HG03108 (cell line): ENCODE measurements at regions not wholly inside any gene's neighbourhood (a gene's known extent, or its start where the extent isn't known, plus 50 kb on each side); places are given as distances from the start of the nearest gene placed in this dataset.
"Not testable (repeated sequence)": the region's sequence is repeated elsewhere in the genome, so short reads cannot be mapped to it uniquely, and the experiment has no call there.

ENCODE experiments used
- ATAC-seq: cut with Tn5 transposase; IDR thresholded peaks from one replicate; pipeline ENCODE4 v1.9.1; 2021; ENCODE audit warnings: moderate library complexity; ENCODE audit not compliant: unreplicated experiment

DNA sequence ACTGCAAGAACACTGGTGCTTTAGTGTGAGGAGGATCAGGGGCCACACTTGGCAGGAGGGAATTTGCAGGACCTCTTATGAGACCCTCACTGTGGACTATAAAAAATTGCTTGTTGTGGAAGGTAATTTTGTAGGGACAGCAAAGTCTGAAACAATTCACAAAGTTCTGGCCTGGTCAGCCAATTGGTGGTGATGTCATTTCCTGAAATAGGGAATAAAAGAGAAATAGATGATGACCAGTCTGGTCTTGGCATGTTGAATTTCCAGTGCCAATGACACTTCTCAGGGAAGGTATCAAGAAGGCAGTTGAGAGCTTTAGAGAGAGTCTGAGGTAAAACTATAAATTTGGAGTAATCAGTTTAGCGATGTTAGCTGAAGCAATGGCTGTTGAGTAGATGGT, 129.3 kb upstream of the LMNTD1 start:
- ATAC-seq = no peak

GRCh38 chr12:25684070-25684469, 131.0 kb upstream of the LMNTD1 start:
- no peak for ATAC-seq

DNA sequence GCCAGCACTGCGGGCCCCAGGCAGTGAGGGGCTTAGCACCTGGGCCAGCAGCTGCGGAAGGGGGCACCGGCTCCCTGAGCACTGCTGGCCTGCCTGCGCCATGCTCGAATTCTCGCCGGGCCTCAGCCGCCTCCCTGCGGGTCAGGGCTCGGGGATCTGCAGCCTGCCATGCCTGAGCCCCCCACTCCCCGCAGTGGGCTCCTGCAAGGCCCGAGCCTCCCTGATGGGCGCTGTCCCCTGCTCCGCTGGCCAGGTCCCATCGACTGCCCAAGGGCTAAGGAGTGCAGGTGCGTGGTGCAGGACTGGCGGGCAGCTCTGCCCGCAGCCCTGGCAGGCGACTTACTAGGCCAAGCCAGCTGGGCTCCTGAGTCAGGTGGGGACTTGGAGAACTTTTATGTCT, 133.3 kb upstream of the LMNTD1 start:
- ATAC-seq = no peak

DNA sequence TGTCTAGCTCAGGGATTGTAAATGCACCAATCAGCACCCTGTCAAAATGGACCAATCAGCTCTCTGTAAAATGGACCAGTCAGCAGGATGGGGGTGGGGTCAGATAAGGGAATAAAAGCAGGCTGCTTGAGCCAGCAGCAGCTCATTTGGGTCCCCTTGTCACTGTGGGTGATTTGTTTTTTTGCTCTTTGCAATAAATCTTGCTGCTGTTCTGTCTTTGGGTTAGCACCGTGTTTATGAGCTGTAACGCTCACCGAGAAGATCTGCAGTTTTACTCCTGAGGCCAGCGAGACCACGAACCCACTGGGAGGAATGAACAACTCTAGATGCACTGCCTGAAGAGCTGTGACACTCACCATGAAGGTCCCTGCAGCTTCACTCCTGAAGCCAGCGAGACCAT, 134.1 kb upstream of the LMNTD1 start:
- no peak for ATAC-seq

- ATAC-seq = not testable (repeated sequence)
These were observed 135.8 kb upstream of the LMNTD1 start for GRCh38 chr12:25688851-25689250.

GRCh38 chr12:25689996-25690501, 137.0 kb upstream of the LMNTD1 start:
- no peak for ATAC-seq

- ATAC-seq = no peak
These were observed 138.1 kb upstream of the LMNTD1 start for GRCh38 chr12:25690996-25691864.

GRCh38 chr12:25691865-25692114, 138.7 kb upstream of the LMNTD1 start:
- no peak for ATAC-seq

GRCh38 chr12:25692115-25693035, 139.3 kb upstream of the LMNTD1 start:
- ATAC-seq = no peak

- no peak for ATAC-seq
These were observed 141.0 kb upstream of the LMNTD1 start for GRCh38 chr12:25694072-25694471.

- no peak for ATAC-seq
These were observed 142.5 kb upstream of the LMNTD1 start for GRCh38 chr12:25695574-25695973.

DNA sequence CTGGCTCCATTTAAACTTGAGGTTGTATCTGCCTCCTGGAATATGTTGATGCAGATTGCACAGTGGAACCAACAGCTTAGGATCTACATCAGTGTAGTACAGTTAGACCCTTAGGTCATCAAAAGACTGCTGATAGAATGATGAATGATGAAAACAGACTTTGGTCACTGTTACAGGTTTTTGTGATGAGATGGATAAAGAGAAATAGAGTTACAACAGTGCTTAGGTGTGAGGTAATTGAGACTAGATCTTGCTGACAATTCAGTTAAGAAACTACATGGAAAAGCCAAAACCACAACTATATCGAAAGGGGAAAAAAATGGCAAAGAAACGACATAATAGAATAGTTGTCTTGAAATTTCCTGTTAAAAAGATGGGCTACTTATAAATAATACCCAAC, 145.7 kb upstream of the LMNTD1 start:
- no peak for ATAC-seq

DNA sequence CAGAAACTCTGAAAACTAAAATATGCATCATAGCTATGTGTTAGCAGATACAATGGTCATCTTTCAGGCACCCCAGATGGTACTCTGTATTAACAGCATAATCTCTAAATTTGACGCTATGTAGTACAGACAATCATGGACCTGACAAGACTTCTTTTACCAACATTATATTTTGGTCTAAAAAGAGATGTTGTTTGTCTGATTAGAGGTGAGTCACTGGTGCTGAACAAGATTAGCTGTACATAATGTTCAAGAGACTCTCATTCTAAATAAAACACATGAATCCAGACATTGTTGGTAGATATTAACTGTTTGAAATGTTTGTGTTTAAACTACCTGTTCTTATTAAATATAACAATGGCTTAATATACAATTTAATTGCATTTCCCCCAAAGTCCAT, 146.4 kb upstream of the LMNTD1 start:
- no peak for ATAC-seq

DNA sequence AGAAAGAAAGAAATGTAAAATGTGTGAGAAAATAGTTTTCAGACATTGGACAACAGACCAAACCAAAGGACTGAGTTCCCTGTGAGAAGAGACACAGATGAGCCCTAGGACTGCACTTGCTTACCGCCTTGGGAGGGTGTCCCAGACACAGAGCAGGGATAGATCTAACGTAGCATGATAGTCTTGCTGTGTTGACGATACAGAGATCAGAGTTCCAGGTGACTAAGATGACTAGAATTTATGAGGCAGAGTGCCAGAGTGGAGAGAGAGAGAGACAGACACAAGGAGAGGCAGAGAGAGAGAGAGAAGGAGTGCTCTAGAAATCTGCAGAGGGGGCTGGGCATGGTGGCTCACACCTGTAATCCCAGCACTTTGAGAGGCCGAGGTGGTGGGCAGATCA, 148.2 kb upstream of the LMNTD1 start:
- no peak for ATAC-seq

DNA sequence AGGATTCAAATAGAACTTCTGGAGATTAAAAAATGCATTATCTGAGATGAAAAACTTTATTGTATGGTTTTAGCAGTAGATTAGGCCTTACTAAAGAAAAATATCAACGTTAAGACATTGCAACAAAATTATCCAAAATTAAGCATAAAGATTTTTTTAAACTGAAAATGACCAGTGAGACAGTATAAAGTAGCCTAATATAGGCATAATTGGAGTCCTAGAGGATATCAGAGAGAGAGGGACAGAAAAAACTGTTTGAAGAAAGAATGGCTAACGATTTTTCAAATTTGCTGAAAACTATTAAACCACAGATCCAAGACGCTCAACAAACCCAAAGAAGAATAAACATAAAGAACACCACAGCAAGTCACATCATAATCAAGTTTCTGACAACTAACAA, 149.5 kb upstream of the LMNTD1 start:
- no peak for ATAC-seq

DNA sequence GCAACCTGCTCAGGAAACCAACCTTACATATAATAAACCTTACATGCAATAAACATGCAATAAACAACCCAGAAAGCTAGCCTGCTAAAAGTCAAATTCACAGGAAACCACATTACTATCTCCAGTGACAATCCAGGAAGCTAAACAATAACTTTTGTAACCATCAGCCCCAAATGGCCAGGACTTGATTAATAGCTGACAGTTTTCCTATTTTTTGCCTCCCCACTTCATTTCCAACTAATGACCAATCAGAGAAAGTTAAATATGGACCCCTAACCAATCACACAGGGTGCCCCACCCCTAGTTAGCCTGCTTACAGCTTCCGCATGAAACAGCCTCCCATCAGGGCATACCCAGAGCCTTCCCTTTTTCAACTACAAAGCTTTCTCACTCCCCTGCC, 152.2 kb upstream of the LMNTD1 start:
- ATAC-seq = no peak

- not testable (repeated sequence) for ATAC-seq
These were observed 153.6 kb upstream of the LMNTD1 start for GRCh38 chr12:25706646-25707045.

DNA sequence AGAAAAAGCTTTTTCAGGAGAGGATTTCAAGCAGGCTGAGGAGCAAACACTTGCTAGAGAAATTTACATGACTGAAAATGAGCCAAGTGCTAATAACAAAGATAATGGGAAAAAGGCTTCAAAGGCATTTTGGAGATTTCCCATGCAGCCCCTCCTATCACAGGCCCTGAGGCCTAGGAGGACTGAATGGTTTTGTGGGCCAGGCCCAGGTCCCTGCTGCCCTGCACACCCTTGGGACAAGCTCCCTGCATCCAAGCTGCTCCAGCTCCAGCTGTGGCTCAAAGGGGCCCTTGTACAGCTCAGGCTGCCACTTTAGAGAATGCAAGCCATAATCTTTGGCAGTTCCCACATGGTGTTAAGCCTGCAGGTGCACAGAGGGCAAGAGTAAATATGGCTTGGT, 154.0 kb upstream of the LMNTD1 start:
- ATAC-seq = no peak

DNA sequence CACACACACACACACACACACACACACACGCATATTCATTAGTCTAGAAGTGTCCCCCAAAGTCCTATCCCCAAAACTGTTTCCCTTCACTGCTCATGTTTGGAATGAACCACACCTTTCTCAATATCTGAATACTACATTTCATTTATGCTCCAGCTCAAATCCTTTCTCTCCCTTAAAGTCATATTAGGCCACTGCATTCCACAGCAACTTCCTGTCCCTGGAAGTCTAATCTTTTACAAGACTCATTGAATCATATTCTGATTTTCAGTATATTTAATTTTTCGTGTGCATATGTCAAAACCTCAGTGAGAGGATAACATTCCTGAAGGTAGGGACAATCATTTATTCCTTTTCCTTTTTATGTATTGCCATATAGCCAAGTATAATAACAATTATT, 155.6 kb upstream of the LMNTD1 start:
- ATAC-seq = no peak

- ATAC-seq = no peak
These were observed 157.0 kb upstream of the LMNTD1 start for GRCh38 chr12:25710128-25710527.

- not testable (repeated sequence) for ATAC-seq
These were observed 158.0 kb upstream of the LMNTD1 start for GRCh38 chr12:25710938-25711605.
